Transverse colon (tissue), 4 donors: ENCODE measurements at regions not wholly inside any gene's neighbourhood (a gene's known extent, or its start where the extent isn't known, plus 50 kb on each side); places are given as distances from the start of the nearest gene placed in this dataset.
A peak's percentile ranks its signal among the peaks of the same experiment; 100 is the strongest.

Experiments
- DNase-seq: peaks from one replicate; pipeline ENCODE4 v3.0.0-alpha.2; 2019
- H3K27ac ChIP-seq, 4 donors: fragments of 200-600 bp; sonication (generic); 2 replicates each; pipeline ENCODE4 v1.5.1; 2016 to 2018; ENCODE audit warnings: inconsistent platforms in 4 of 4
- H3K27me3 ChIP-seq: fragments of 200-600 bp; sonication (generic); 2 replicates; pipeline ENCODE4 v1.5.1; 2017; ENCODE audit warnings: inconsistent platforms
- H3K36me3 ChIP-seq, 4 donors: fragments of 200-600 bp; sonication (generic); 2 replicates each; pipeline ENCODE4 v1.5.1; 2017 to 2019; ENCODE audit warnings: inconsistent platforms in 4 of 4
- H3K4me1 ChIP-seq, 4 donors: fragments of 200-600 bp; sonication (generic); 2 replicates each; pipeline ENCODE4 v1.5.1; 2017 to 2020; ENCODE audit warnings: inconsistent platforms in 4 of 4
- H3K4me3 ChIP-seq, 4 donors: fragments of 200-600 bp; sonication (generic); 1 replicate in 1 of 4; 2 replicates in 3 of 4; pipeline versions ENCODE4 v1.5.1 to v1.6.1; 2017 to 2019; ENCODE audit warnings: inconsistent platforms in 4 of 4
- H3K9me3 ChIP-seq, 2 donors: fragments of 200-600 bp; sonication (generic); 2 replicates each; pipeline ENCODE4 v1.5.1; 2017 to 2019; ENCODE audit warnings: inconsistent platforms in 2 of 2
- CTCF ChIP-seq, 5 experiments: fragments of 200-600 bp in 3 of 5; fragments of 450-650 bp in 2 of 5; sonication (generic) in 3 of 5; IDR thresholded peaks; 1 replicate in 2 of 5; 2 replicates in 3 of 5; pipeline ENCODE4 v1.5.1; 2016 to 2017; ENCODE audit warnings: antibody characterized with exemption in 5 of 5, inconsistent platforms in 3 of 5, mild to moderate bottlenecking in 2 of 5, moderate library complexity in 1 of 5
- EP300 ChIP-seq: sonication (generic); formaldehyde crosslinking; IDR thresholded peaks from one replicate; pipeline ENCODE4 v1.6.1; 2017; ENCODE audit warnings: antibody characterized with exemption, low read depth
- POLR2A ChIP-seq: fragments of 450-650 bp; IDR thresholded peaks from one replicate; pipeline ENCODE4 v1.6.1; 2016; ENCODE audit warnings: antibody characterized with exemption, mild to moderate bottlenecking, moderate library complexity
- POLR2AphosphoS5 ChIP-seq, 3 donors: sonication (generic); formaldehyde crosslinking; IDR thresholded peaks; one replicate each; pipeline ENCODE4 v1.6.1; 2016; ENCODE audit warnings: antibody characterized with exemption in 3 of 3
- WGBS, 2 donors: methylation state at CpG; one replicate each; pipeline ENCODE4 v1.1.5; 2018; ENCODE audit warnings: low coverage in 1 of 2; 5-methylcytosine and 5-hydroxymethylcytosine counted together
- in situ Hi-C, 4 donors: fragments of 200-750 bp; cut with MboI; loops; one replicate each; pipeline versions ENCODE4 v1.15.0 to v1.15.1; 2017; ENCODE audit warnings: low sequenced_read_pairs in 3 of 4, low pct_ligation_motif_present in 1 of 4, low pct_unique_long_range_greater_than_20kb in 1 of 4
- intact Hi-C: fragments of 100-400 bp; cut with DNase I; formaldehyde crosslinking; loops from one replicate; pipeline ENCODE4 v1.15.1; 2023; ENCODE audit warnings: low total_unique reads

- Histone ChIP-seq H3K27me3 (peaks cover 10% of the 10 kb centered on the region), H3K27ac (no peak overlapping the region), H3K4me3 (no peak overlapping the region), H3K36me3 (no peaks in the 10 kb centered on the region), H3K9me3 (no peaks in the 10 kb centered on the region), H3K4me1 (no peaks in the 10 kb centered on the region)
- DNase-seq: no peak
- WGBS, 2 donors: 72% methylated on average over 3 of the region's 3 CpGs; no CpG with 5 or more reads in 1 of the 2 donors
- TF ChIP-seq EP300 (no peak), POLR2A (no peak), CTCF (IDR thresholded peaks at IDR 0.05) (no peak), POLR2AphosphoS5 (IDR thresholded peaks at IDR 0.05) (no peak)
- intact Hi-C loops (no loop called here), in situ Hi-C loops (loop anchor here in 2 of 4 donors (10.0 to 25.0 kb wide), 3 partner anchors 260 to 527 kb away; no protein-coding TSS in a partner anchor)
Observed at GRCh38 chr21:32934829-32935228, 90.9 kb upstream of the OLIG2 start.

- WGBS, 2 donors: 48 to 49% methylated on average over 12 to 23 of the region's 23 CpGs
- no peaks in the 10 kb centered on the region for H3K9me3 ChIP-seq
- in situ Hi-C loops (loop anchor here in 2 of 4 donors (10.0 to 25.0 kb wide), 3 partner anchors 254 to 522 kb away; no protein-coding TSS in a partner anchor), intact Hi-C loops (loop anchor here (10.0 kb wide), 1 partner anchor 254 kb away; no protein-coding TSS in a partner anchor)
- peaks cover 18% of the 10 kb centered on the region for H3K27me3 ChIP-seq
- no peak for TF ChIP-seq POLR2AphosphoS5 (IDR thresholded peaks at IDR 0.05)
- peak; percentile 50 to 79 (median 72) for TF ChIP-seq CTCF (IDR thresholded peaks at IDR 0.05)
- H3K4me3 ChIP-seq: no peak overlapping the region
- DNase-seq: peak; percentile 41
- no peaks in the 10 kb centered on the region for H3K4me1 ChIP-seq
- no peak overlapping the region for H3K27ac ChIP-seq
- no peaks in the 10 kb centered on the region for H3K36me3 ChIP-seq
Observed at GRCh38 chr21:32940079-32941014, 85.4 kb upstream of the OLIG2 start.

- in situ Hi-C loops: loop anchor here in 2 of 4 donors (10.0 to 25.0 kb wide), 3 partner anchors 254 to 521 kb away; no protein-coding TSS in a partner anchor
- no peak for DNase-seq
- no peaks in the 10 kb centered on the region for H3K4me1 ChIP-seq
- H3K27me3 ChIP-seq: peaks cover 18% of the 10 kb centered on the region
- no peak for TF ChIP-seq POLR2A
- no peak for TF ChIP-seq POLR2AphosphoS5 (IDR thresholded peaks at IDR 0.05)
- TF ChIP-seq EP300: no peak
- TF ChIP-seq CTCF (IDR thresholded peaks at IDR 0.05): no peak
- no peaks in the 10 kb centered on the region for H3K36me3 ChIP-seq
- no peaks in the 10 kb centered on the region for H3K9me3 ChIP-seq
- no peak overlapping the region for H3K4me3 ChIP-seq
- intact Hi-C loops: loop anchor here (10.0 kb wide), 1 partner anchor 254 kb away; no protein-coding TSS in a partner anchor
- H3K27ac ChIP-seq: no peak overlapping the region
- WGBS, 2 donors: 64% methylated on average over 2 of the region's 2 CpGs; no CpG with 5 or more reads in 1 of the 2 donors
Observed at GRCh38 chr21:32941263-32941662, 84.5 kb upstream of the OLIG2 start.

- DNase-seq: no peak
- intact Hi-C loops: loop anchor here (10.0 kb wide), 1 partner anchor 248 kb away; no protein-coding TSS in a partner anchor
- Histone ChIP-seq H3K4me1 (no peaks in the 10 kb centered on the region), H3K36me3 (no peaks in the 10 kb centered on the region), H3K27me3 (peaks cover 22% of the 10 kb centered on the region), H3K9me3 (no peaks in the 10 kb centered on the region), H3K4me3 (no peak overlapping the region), H3K27ac (no peak overlapping the region)
- WGBS, 2 donors: 47 to 71% methylated on average over 1 to 2 of the region's 2 CpGs
- in situ Hi-C loops: loop anchor here in 2 of 4 donors (10.0 to 25.0 kb wide), 3 partner anchors 248 to 516 kb away; no protein-coding TSS in a partner anchor
- TF ChIP-seq EP300 (no peak), POLR2A (no peak)
Observed at GRCh38 chr21:32946654-32947053, 79.1 kb upstream of the OLIG2 start.
